LNCaP clone FGC (cell line): ENCODE measurements at regions not wholly inside any gene's neighbourhood (a gene's known extent, or its start where the extent isn't known, plus 50 kb on each side); places are given as distances from the start of the nearest gene placed in this dataset.

Source experiments
- DNase-seq: peaks from one replicate; pipeline ENCODE4 v3.0.0-alpha.2; 2011; ENCODE audit warnings: low read depth
- H3K4me3 ChIP-seq: 2 replicates; pipeline ENCODE4 v1.5.1; 2011; ENCODE audit warnings: mild to moderate bottlenecking, low read depth, low read length, control low read depth
- CTCF ChIP-seq: IDR thresholded peaks from 2 replicates; pipeline ENCODE4 v1.5.1; 2012; ENCODE audit warnings: mild to moderate bottlenecking; ENCODE audit not compliant: control insufficient read depth, insufficient read depth; ENCODE audit errors: extremely low read depth

GRCh38 chr5:109522404-109522803 lies 112.6 kb upstream of the PJA2 start:
- no peak for DNase-seq
- TF ChIP-seq CTCF, result no peak
- H3K4me3 ChIP-seq, result no peak overlapping the region

GRCh38 chr5:109519416-109519815 lies 109.6 kb upstream of the PJA2 start:
- no peak overlapping the region for H3K4me3 ChIP-seq

GRCh38 chr5:109516390-109516789 lies 106.6 kb upstream of the PJA2 start:
- H3K4me3 ChIP-seq, result no peak overlapping the region
- no peak for DNase-seq

More at GRCh38 chr5:109519416-109519815, 109.6 kb upstream of the PJA2 start:
- DNase-seq, result no peak
- TF ChIP-seq CTCF, result no peak

GRCh38 chr5:109511980-109512734 lies 102.4 kb upstream of the PJA2 start:
- H3K4me3 ChIP-seq, result no peak overlapping the region
- TF ChIP-seq CTCF, result no peak
- no peak for DNase-seq

More at GRCh38 chr5:109516390-109516789, 106.6 kb upstream of the PJA2 start:
- no peak for TF ChIP-seq CTCF

GRCh38 chr5:109506556-109506955 lies 96.8 kb upstream of the PJA2 start:
- H3K4me3 ChIP-seq, result no peak overlapping the region
- DNase-seq, result no peak
- no peak for TF ChIP-seq CTCF

- no peak overlapping the region for H3K4me3 ChIP-seq
- DNase-seq, result no peak
- no peak for TF ChIP-seq CTCF
Measured at GRCh38 chr5:109496112-109496511, 86.3 kb upstream of the PJA2 start.
